HG03521 (cell line): ENCODE measurements at regions not wholly inside any gene's neighbourhood (a gene's known extent, or its start where the extent isn't known, plus 50 kb on each side); places are given as distances from the start of the nearest gene placed in this dataset.
"Not testable (repeated sequence)": the region's sequence is repeated elsewhere in the genome, so short reads cannot be mapped to it uniquely, and the experiment has no call there.

ENCODE experiments used
- ATAC-seq: cut with Tn5 transposase; IDR thresholded peaks from one replicate; pipeline ENCODE4 v1.9.1; 2021; ENCODE audit warnings: mild to moderate bottlenecking, moderate library complexity; ENCODE audit not compliant: unreplicated experiment

- ATAC-seq = no peak
Observed at GRCh38 chr7:152905949-152906348, 146.4 kb downstream of the ACTR3B start.

- ATAC-seq = no peak
Observed at GRCh38 chr7:152907042-152907761, 147.7 kb downstream of the ACTR3B start.

- ATAC-seq = no peak
Observed at GRCh38 chr7:152909280-152909679, 149.7 kb downstream of the ACTR3B start.

- no peak for ATAC-seq
Observed at GRCh38 chr7:152909683-152910544, 150.4 kb downstream of the ACTR3B start.

GRCh38 chr7:152910545-152911225 lies 151.1 kb downstream of the ACTR3B start:
- ATAC-seq = no peak

- ATAC-seq = no peak
Observed at GRCh38 chr7:152911226-152911560, 151.6 kb downstream of the ACTR3B start.

GRCh38 chr7:152911922-152912321 lies 152.4 kb downstream of the ACTR3B start:
- ATAC-seq = no peak

GRCh38 chr7:152912511-152912910 lies 153.0 kb downstream of the ACTR3B start:
- ATAC-seq = no peak

- no peak for ATAC-seq
Observed at GRCh38 chr7:152913492-152913891, 153.9 kb downstream of the ACTR3B start.

- no peak for ATAC-seq
Observed at GRCh38 chr7:152914014-152914844, 154.7 kb downstream of the ACTR3B start.

GRCh38 chr7:152914845-152915102 lies 155.2 kb downstream of the ACTR3B start:
- ATAC-seq = not testable (repeated sequence)

- ATAC-seq = no peak
Observed at GRCh38 chr7:152922318-152923081, 162.9 kb downstream of the ACTR3B start.

GRCh38 chr7:152923711-152924110 lies 164.2 kb downstream of the ACTR3B start:
- no peak for ATAC-seq

- no peak for ATAC-seq
Observed at GRCh38 chr7:152924238-152924637, 164.7 kb downstream of the ACTR3B start.

GRCh38 chr7:152924826-152925411 lies 165.4 kb downstream of the ACTR3B start:
- ATAC-seq = no peak

GRCh38 chr7:152925412-152926147 lies 166.0 kb downstream of the ACTR3B start:
- ATAC-seq = no peak

- no peak for ATAC-seq
Observed at GRCh38 chr7:152931633-152932032, 172.1 kb downstream of the ACTR3B start.

- ATAC-seq = no peak
Observed at GRCh38 chr7:152937282-152937681, 177.7 kb downstream of the ACTR3B start.

GRCh38 chr7:152946616-152947015 lies 187.1 kb downstream of the ACTR3B start:
- ATAC-seq = not testable (repeated sequence)
